ENCODE measurements at regions not wholly inside any gene's neighbourhood (a gene's known extent, or its start where the extent isn't known, plus 50 kb on each side); places are given as distances from the start of the nearest gene placed in this dataset.

- no peak for TF ChIP-seq ZBTB33 (IDR thresholded peaks at IDR 0.05)
Observed at GRCh38 chr15:91710080-91710698, 143.3 kb upstream of the SLCO3A1 start (continued).

GRCh38 chr15:91711384-91712033 is 142.0 kb upstream of the SLCO3A1 start:
- H3K27ac ChIP-seq (ENCODE audit: low read depth in 1 of 2, low read length in 2 of 2): no peak overlapping the region
- H3K9ac ChIP-seq (ENCODE audit: low read depth in 1 of 2, low read length in 2 of 2): no peak overlapping the region
- H3K27me3 ChIP-seq (ENCODE audit: control insufficient read depth in 4 of 4, insufficient read depth in 4 of 4, low read length in 3 of 4): no peaks in the 10 kb centered on the region
- TF ChIP-seq ZBTB33 (IDR thresholded peaks at IDR 0.05): no peak
- no peak for TF ChIP-seq RXRA (IDR thresholded peaks at IDR 0.05)
- TF ChIP-seq, protein P1, sequence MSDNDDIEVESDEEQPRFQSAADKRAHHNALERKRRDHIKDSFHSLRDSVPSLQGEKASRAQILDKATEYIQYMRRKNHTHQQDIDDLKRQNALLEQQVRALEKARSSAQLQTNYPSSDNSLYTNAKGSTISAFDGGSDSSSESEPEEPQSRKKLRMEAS (IDR thresholded peaks at IDR 0.05): no peak
- no peak for TF ChIP-seq JUND (IDR thresholded peaks at IDR 0.05)
- no peak for TF ChIP-seq FOXA1 (IDR thresholded peaks at IDR 0.05)
- TF ChIP-seq HNF4A (conservative IDR thresholded peaks at IDR 0.05): no peak
- 87% methylated on average over 9 of the region's 9 CpGs for WGBS
- no peaks in the 10 kb centered on the region for H3K9me3 ChIP-seq (ENCODE audit: control insufficient read depth in 4 of 4, low read length in 3 of 4)
- no peaks in the 10 kb centered on the region for H3K4me1 ChIP-seq (ENCODE audit: control insufficient read depth in 4 of 4, insufficient read depth in 4 of 4, low read length in 3 of 4)
- no peaks in the 10 kb centered on the region for H3K36me3 ChIP-seq (ENCODE audit: control insufficient read depth in 4 of 4, insufficient read depth in 3 of 4, low read depth in 1 of 4, low read length in 3 of 4)
- H3K4me3 ChIP-seq (ENCODE audit: low read depth in 1 of 3, low read length in 3 of 3): no peak overlapping the region
- no peak for DNase-seq (ENCODE audit: low spot score)

DNA sequence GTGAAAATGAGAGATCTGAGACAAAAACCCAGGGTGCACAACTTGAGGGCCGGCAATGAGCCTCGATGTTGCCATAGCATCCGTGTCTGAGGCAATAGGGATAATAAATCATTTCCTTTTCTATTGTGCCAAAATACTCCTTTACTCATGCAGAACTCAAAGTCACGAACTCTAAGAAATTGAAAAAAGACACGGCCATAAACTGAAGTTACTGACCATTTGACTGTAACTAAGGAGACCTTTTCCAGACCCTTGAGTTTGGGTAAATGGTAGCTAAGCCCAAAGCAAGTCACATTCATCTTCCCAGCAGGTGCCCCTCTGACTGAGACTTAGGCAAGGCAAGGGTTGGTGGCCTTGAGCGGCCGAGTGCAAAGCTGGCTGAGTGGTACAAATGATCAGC is 141.2 kb upstream of the SLCO3A1 start:
- no peaks in the 10 kb centered on the region for H3K27me3 ChIP-seq (ENCODE audit: control insufficient read depth in 4 of 4, insufficient read depth in 4 of 4, low read length in 3 of 4)
- no peak overlapping the region for H3K9ac ChIP-seq (ENCODE audit: low read depth in 1 of 2, low read length in 2 of 2)
- TF ChIP-seq FOXA2 (IDR thresholded peaks at IDR 0.05) (no peak), HNF4G (IDR thresholded peaks at IDR 0.05) (no peak), HNF4A (conservative IDR thresholded peaks at IDR 0.05) (no peak), NR2F2 (IDR thresholded peaks at IDR 0.05) (no peak), RAD21 (IDR thresholded peaks at IDR 0.05) (no peak), EGR1 (IDR thresholded peaks at IDR 0.05; ENCODE audit: low read depth in 2 of 2) (no peak), CTCF (IDR thresholded peaks at IDR 0.05; ENCODE audit: low read depth, low read length, missing input control) (no peak), RXRA (IDR thresholded peaks at IDR 0.05) (no peak), GABPA (IDR thresholded peaks at IDR 0.05 in 1 of 2, conservative IDR thresholded peaks at IDR 0.05 in 1 of 2) (no peak), YY1 (IDR thresholded peaks at IDR 0.05) (no peak), TAF1 (conservative IDR thresholded peaks at IDR 0.05) (no peak)
- TF ChIP-seq, protein P2, sequence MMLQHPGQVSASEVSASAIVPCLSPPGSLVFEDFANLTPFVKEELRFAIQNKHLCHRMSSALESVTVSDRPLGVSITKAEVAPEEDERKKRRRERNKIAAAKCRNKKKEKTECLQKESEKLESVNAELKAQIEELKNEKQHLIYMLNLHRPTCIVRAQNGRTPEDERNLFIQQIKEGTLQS (IDR thresholded peaks at IDR 0.05): no peak
- TF ChIP-seq, protein P1 (IDR thresholded peaks at IDR 0.05): no peak
- no peak for DNase-seq (ENCODE audit: low spot score)
- WGBS: 88% methylated on average over 7 of the region's 7 CpGs
- no peaks in the 10 kb centered on the region for H3K36me3 ChIP-seq (ENCODE audit: control insufficient read depth in 4 of 4, insufficient read depth in 3 of 4, low read depth in 1 of 4, low read length in 3 of 4)
- no peak overlapping the region for H3K4me3 ChIP-seq (ENCODE audit: low read depth in 1 of 3, low read length in 3 of 3)
- no peak overlapping the region for H3K27ac ChIP-seq (ENCODE audit: low read depth in 1 of 2, low read length in 2 of 2)
- H3K9me3 ChIP-seq (ENCODE audit: control insufficient read depth in 4 of 4, low read length in 3 of 4): no peaks in the 10 kb centered on the region
- no peaks in the 10 kb centered on the region for H3K4me1 ChIP-seq (ENCODE audit: control insufficient read depth in 4 of 4, insufficient read depth in 4 of 4, low read length in 3 of 4)
